Thyroid gland (tissue), 4 donors: ENCODE measurements at regions not wholly inside any gene's neighbourhood (a gene's known extent, or its start where the extent isn't known, plus 50 kb on each side); places are given as distances from the start of the nearest gene placed in this dataset.

Experiments used
- DNase-seq, 2 donors: peaks; one replicate each; pipeline ENCODE4 v3.0.0-alpha.2; 2019
- H3K27ac ChIP-seq, 3 donors: fragments of 200-600 bp; sonication (generic); 1 replicate in 2 of 3; 2 replicates in 1 of 3; pipeline ENCODE4 v1.5.1; 2016 to 2019; ENCODE audit warnings: mild to moderate bottlenecking in 1 of 3, moderate library complexity in 1 of 3
- H3K27me3 ChIP-seq: fragments of 200-600 bp; sonication (generic); one replicate; pipeline ENCODE4 v1.5.1; 2019
- H3K36me3 ChIP-seq, 2 donors: fragments of 200-600 bp; sonication (generic); one replicate each; pipeline ENCODE4 v1.5.1; 2016 to 2019
- H3K4me1 ChIP-seq, 2 donors: fragments of 200-600 bp; sonication (generic); one replicate each; pipeline ENCODE4 v1.5.1; 2017 to 2019
- H3K4me3 ChIP-seq, 3 donors: fragments of 200-600 bp; sonication (generic); replicated peaks in 1 of 3; 1 replicate in 2 of 3; 2 replicates in 1 of 3; pipeline ENCODE4 v1.5.1; 2016; ENCODE audit warnings: mild to moderate bottlenecking in 1 of 3
- H3K9me3 ChIP-seq: fragments of 200-600 bp; sonication (generic); one replicate; pipeline ENCODE4 v1.5.1; 2017
- CTCF ChIP-seq, 6 experiments: fragments of 200-600 bp in 3 of 6; fragments of 450-650 bp in 3 of 6; sonication (generic) in 3 of 6; IDR thresholded peaks; one replicate each; pipeline ENCODE4 v1.5.1; 2016 to 2019; ENCODE audit warnings: antibody characterized with exemption in 6 of 6, mild to moderate bottlenecking in 2 of 6, inconsistent platforms in 1 of 6, moderate library complexity in 1 of 6
- POLR2A ChIP-seq, 2 donors: fragments of 450-650 bp; IDR thresholded peaks; one replicate each; pipeline ENCODE4 v1.6.1; 2017; ENCODE audit warnings: antibody characterized with exemption in 2 of 2, mild to moderate bottlenecking in 2 of 2, moderate library complexity in 1 of 2
- WGBS, 2 donors: methylation state at CpG; one replicate each; pipeline ENCODE4 v1.1.5; 2017; 5-methylcytosine and 5-hydroxymethylcytosine counted together
- intact Hi-C: fragments of 100-400 bp; cut with DNase I; formaldehyde crosslinking; loops from one replicate; pipeline ENCODE4 v1.15.1; 2023

DNA sequence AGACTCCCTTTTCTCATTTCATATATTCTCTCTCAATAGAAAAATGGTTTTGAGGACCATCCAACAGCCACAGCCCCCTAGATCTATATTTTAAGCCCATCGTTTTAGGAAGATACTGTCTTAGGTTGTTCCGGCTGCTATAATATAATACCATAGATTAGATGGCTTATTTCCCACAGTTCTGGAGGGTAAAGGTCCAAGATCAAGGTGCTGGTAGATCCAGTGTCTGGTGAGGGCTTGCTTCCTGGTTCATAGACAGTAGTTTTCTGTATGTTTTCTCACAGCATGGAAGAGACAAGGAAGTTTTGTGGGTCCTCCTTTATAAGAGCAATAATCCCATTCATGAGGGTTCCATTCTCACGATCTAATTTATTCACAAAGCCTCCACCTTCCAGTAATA, 215.1 kb downstream of the AASDHPPT start:
- no peak overlapping the region for H3K4me3 ChIP-seq
- no peak for DNase-seq
- H3K4me1 ChIP-seq: no peaks in the 10 kb centered on the region
- H3K9me3 ChIP-seq: no peaks in the 10 kb centered on the region
- no peak overlapping the region for H3K27ac ChIP-seq
- intact Hi-C loops: no loop called here
- H3K36me3 ChIP-seq: no peaks in the 10 kb centered on the region
- no peak for TF ChIP-seq CTCF (IDR thresholded peaks at IDR 0.05)
- TF ChIP-seq POLR2A (IDR thresholded peaks at IDR 0.05): no peak
- H3K27me3 ChIP-seq: no peaks in the 10 kb centered on the region
- WGBS, 2 donors: 89 to 91% methylated on average over 3 of the region's 3 CpGs

- TF ChIP-seq POLR2A (IDR thresholded peaks at IDR 0.05) (no peak), CTCF (IDR thresholded peaks at IDR 0.05) (no peak)
- Histone ChIP-seq H3K27me3 (no peaks in the 10 kb centered on the region), H3K9me3 (no peaks in the 10 kb centered on the region), H3K36me3 (no peaks in the 10 kb centered on the region), H3K27ac (no peak overlapping the region), H3K4me1 (no peaks in the 10 kb centered on the region), H3K4me3 (no peak overlapping the region)
- DNase-seq: no peak
- intact Hi-C loops: no loop called here
Measured at GRCh38 chr11:106295974-106296373, 218.5 kb downstream of the AASDHPPT start.

DNA sequence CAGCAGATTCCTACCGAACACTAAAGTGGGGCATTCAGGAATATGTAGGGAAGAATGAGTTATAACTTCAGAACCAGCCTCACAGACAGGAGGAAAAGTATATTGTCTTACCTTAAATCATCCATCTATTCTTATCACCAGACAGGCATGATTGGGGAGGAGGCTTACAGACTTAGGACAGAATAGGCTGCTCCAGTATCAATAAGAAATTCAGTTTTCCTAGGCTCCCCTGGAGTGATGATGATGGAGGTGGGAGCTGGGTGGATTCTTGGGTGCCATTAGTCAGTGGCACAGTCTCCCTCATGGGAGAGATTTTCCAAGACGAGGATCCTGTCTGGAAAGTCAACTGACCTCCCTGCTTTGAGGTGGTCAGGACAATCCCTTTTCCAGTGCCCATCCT, 225.0 kb downstream of the AASDHPPT start:
- DNase-seq: no peak
- TF ChIP-seq CTCF (IDR thresholded peaks at IDR 0.05) (no peak), POLR2A (IDR thresholded peaks at IDR 0.05) (no peak)
- WGBS, 2 donors: 74 to 79% methylated on average over 2 of the region's 2 CpGs

GRCh38 chr11:106304274-106304673, 226.8 kb downstream of the AASDHPPT start:
- DNase-seq: no peak
- H3K9me3 ChIP-seq: no peaks in the 10 kb centered on the region
- no peak for TF ChIP-seq POLR2A (IDR thresholded peaks at IDR 0.05)
- no peak for TF ChIP-seq CTCF (IDR thresholded peaks at IDR 0.05)
- H3K36me3 ChIP-seq: no peaks in the 10 kb centered on the region
- H3K4me1 ChIP-seq: no peaks in the 10 kb centered on the region
- H3K4me3 ChIP-seq: no peak overlapping the region
- H3K27ac ChIP-seq: no peak overlapping the region
- intact Hi-C loops: no loop called here
- no peaks in the 10 kb centered on the region for H3K27me3 ChIP-seq

More for the DNA sequence above, 225.0 kb downstream of the AASDHPPT start:
- Histone ChIP-seq H3K4me1 (no peaks in the 10 kb centered on the region), H3K4me3 (no peak overlapping the region), H3K27me3 (no peaks in the 10 kb centered on the region), H3K9me3 (no peaks in the 10 kb centered on the region), H3K27ac (no peak overlapping the region), H3K36me3 (no peaks in the 10 kb centered on the region)
- intact Hi-C loops: no loop called here

DNA sequence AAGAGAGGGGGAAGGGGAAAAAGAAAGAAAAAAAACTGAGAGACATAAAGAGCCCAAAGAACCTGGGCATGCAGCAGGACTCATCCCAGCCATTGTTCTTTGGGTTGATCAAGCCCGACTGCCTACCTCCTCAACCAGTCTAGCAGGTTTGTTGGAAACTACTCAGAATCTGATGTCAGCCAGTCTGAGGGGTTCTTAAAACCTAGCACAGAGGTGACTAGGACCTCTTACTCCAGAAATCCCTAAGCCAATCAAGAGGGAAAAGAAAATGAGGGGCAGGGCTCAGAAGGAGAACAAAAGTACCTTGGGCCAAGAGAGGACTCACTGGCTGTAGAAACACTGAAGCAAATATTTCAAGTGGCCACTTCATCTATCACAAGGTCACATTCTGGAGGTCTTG, 228.0 kb downstream of the AASDHPPT start:
- Histone ChIP-seq H3K4me1 (no peaks in the 10 kb centered on the region), H3K9me3 (no peaks in the 10 kb centered on the region), H3K4me3 (no peak overlapping the region), H3K27me3 (no peaks in the 10 kb centered on the region), H3K36me3 (no peaks in the 10 kb centered on the region), H3K27ac (no peak overlapping the region)
- WGBS, 2 donors: 37 to 40% methylated on average over 1 of the region's 1 CpG
- TF ChIP-seq CTCF (IDR thresholded peaks at IDR 0.05) (no peak), POLR2A (IDR thresholded peaks at IDR 0.05) (no peak)
- peak in 1 of 2 donors; percentile 2 for DNase-seq
- intact Hi-C loops: no loop called here
